ENCODE measurements at regions not wholly inside any gene's neighbourhood (a gene's known extent, or its start where the extent isn't known, plus 50 kb on each side); places are given as distances from the start of the nearest gene placed in this dataset.

DNA sequence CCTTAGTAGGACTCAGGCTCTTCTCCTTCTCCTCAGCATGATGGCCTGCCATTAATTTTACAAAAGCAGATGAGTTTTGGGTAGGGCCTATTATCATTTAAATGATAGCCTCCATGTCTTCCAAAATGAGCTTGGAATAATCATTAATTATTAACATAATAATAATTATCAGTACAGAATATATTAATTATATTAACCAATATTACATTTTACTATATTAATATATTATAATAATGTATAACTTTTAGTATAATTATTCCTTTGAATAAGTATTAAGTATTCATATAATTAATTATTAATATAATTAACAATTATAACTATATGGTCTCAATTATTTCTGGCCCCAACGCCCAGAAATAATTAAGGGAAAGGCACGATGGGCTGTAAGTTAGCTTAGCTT lies 318.6 kb upstream of the ADGRL4 start:
- TF ChIP-seq, protein P1, sequence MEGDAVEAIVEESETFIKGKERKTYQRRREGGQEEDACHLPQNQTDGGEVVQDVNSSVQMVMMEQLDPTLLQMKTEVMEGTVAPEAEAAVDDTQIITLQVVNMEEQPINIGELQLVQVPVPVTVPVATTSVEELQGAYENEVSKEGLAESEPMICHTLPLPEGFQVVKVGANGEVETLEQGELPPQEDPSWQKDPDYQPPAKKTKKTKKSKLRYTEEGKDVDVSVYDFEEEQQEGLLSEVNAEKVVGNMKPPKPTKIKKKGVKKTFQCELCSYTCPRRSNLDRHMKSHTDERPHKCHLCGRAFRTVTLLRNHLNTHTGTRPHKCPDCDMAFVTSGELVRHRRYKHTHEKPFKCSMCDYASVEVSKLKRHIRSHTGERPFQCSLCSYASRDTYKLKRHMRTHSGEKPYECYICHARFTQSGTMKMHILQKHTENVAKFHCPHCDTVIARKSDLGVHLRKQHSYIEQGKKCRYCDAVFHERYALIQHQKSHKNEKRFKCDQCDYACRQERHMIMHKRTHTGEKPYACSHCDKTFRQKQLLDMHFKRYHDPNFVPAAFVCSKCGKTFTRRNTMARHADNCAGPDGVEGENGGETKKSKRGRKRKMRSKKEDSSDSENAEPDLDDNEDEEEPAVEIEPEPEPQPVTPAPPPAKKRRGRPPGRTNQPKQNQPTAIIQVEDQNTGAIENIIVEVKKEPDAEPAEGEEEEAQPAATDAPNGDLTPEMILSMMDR (IDR thresholded peaks at IDR 0.05): no peak
- no peak for TF ChIP-seq ZFX (IDR thresholded peaks at IDR 0.05; ENCODE audit: borderline replicate concordance)
